Thyroid gland (tissue), 4 donors: ENCODE measurements at regions not wholly inside any gene's neighbourhood (a gene's known extent, or its start where the extent isn't known, plus 50 kb on each side); places are given as distances from the start of the nearest gene placed in this dataset.

Experiments used
- DNase-seq, 2 donors: peaks; one replicate each; pipeline ENCODE4 v3.0.0-alpha.2; 2019
- H3K27ac ChIP-seq, 3 donors: fragments of 200-600 bp; sonication (generic); 1 replicate in 2 of 3; 2 replicates in 1 of 3; pipeline ENCODE4 v1.5.1; 2016 to 2019; ENCODE audit warnings: mild to moderate bottlenecking in 1 of 3, moderate library complexity in 1 of 3
- H3K27me3 ChIP-seq: fragments of 200-600 bp; sonication (generic); one replicate; pipeline ENCODE4 v1.5.1; 2019
- H3K36me3 ChIP-seq, 2 donors: fragments of 200-600 bp; sonication (generic); one replicate each; pipeline ENCODE4 v1.5.1; 2016 to 2019
- H3K4me1 ChIP-seq, 2 donors: fragments of 200-600 bp; sonication (generic); one replicate each; pipeline ENCODE4 v1.5.1; 2017 to 2019
- H3K4me3 ChIP-seq, 3 donors: fragments of 200-600 bp; sonication (generic); replicated peaks in 1 of 3; 1 replicate in 2 of 3; 2 replicates in 1 of 3; pipeline ENCODE4 v1.5.1; 2016; ENCODE audit warnings: mild to moderate bottlenecking in 1 of 3
- H3K9me3 ChIP-seq: fragments of 200-600 bp; sonication (generic); one replicate; pipeline ENCODE4 v1.5.1; 2017
- POLR2A ChIP-seq, 2 donors: fragments of 450-650 bp; IDR thresholded peaks; one replicate each; pipeline ENCODE4 v1.6.1; 2017; ENCODE audit warnings: antibody characterized with exemption in 2 of 2, mild to moderate bottlenecking in 2 of 2, moderate library complexity in 1 of 2
- WGBS, 2 donors: methylation state at CpG; one replicate each; pipeline ENCODE4 v1.1.5; 2017; 5-methylcytosine and 5-hydroxymethylcytosine counted together
- intact Hi-C: fragments of 100-400 bp; cut with DNase I; formaldehyde crosslinking; loops from one replicate; pipeline ENCODE4 v1.15.1; 2023
- TF ChIP-seq, protein P1 (sequence below), 6 experiments: fragments of 200-600 bp in 3 of 6; fragments of 450-650 bp in 3 of 6; sonication (generic) in 3 of 6; IDR thresholded peaks; one replicate each; pipeline ENCODE4 v1.5.1; 2016 to 2019; ENCODE audit warnings: antibody characterized with exemption in 6 of 6, mild to moderate bottlenecking in 2 of 6, inconsistent platforms in 1 of 6, moderate library complexity in 1 of 6

DNA sequence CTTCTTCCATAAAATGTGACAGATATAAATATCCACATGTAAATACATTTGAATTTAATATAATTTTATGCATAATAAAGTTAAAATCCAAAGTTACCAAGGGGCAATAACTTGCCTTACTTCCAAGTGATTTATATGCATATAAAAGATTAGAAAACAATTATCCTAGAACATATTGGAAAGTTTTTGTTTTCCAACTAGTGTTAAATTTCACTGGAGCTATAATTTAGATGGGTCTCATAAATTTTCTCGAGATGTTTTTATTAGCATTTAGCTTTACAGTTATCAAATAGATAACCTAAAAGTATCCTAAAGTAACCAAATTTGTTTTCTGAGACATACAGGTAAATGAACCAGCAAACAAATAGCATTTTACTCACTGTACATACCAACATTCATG lies 225.3 kb downstream of the SPRY2 start:
- Histone ChIP-seq H3K9me3 (no peaks in the 10 kb centered on the region), H3K27ac (no peak overlapping the region), H3K4me3 (no peak overlapping the region), H3K4me1 (no peaks in the 10 kb centered on the region), H3K27me3 (no peaks in the 10 kb centered on the region), H3K36me3 (no peaks in the 10 kb centered on the region)
- intact Hi-C loops: no loop called here
- no peak for DNase-seq
- TF ChIP-seq, protein P1, sequence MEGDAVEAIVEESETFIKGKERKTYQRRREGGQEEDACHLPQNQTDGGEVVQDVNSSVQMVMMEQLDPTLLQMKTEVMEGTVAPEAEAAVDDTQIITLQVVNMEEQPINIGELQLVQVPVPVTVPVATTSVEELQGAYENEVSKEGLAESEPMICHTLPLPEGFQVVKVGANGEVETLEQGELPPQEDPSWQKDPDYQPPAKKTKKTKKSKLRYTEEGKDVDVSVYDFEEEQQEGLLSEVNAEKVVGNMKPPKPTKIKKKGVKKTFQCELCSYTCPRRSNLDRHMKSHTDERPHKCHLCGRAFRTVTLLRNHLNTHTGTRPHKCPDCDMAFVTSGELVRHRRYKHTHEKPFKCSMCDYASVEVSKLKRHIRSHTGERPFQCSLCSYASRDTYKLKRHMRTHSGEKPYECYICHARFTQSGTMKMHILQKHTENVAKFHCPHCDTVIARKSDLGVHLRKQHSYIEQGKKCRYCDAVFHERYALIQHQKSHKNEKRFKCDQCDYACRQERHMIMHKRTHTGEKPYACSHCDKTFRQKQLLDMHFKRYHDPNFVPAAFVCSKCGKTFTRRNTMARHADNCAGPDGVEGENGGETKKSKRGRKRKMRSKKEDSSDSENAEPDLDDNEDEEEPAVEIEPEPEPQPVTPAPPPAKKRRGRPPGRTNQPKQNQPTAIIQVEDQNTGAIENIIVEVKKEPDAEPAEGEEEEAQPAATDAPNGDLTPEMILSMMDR (IDR thresholded peaks at IDR 0.05): no peak
- no peak for TF ChIP-seq POLR2A (IDR thresholded peaks at IDR 0.05)
- WGBS, 2 donors: 89 to 94% methylated on average over 1 of the region's 1 CpG

DNA sequence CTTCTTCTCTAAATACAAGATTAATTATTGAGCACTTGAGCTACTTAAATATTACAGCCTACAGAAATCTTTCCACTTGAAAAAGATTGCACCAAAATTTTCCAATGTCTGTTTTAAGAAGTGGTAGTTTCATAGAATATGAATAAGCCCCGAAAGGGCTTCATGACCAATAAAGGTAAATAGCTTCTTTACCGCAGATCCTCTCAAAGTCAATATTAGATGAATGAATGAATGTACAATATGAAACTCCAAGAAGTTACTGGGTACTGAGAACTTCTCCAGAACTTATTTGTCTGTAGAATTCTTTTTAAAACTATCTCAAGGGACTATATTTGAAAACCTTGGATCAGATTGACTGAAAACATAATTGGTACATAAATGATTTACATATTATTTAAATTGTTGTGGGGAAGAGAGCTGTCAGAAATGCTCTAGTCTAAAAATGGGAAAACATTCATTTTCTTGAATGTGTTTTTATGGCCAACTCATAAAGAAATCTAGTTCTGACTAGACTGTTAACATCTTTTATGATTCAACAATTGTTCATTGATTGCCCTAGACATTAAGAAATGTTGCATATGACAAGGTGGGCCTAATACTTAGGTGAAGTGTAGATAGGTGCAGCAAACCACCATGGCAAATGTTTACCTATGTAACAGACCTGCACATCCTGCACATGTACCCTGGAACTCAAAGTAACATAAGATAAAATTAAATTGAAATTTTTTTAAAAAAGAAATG lies 227.0 kb downstream of the SPRY2 start:
- intact Hi-C loops: no loop called here
- no peak for TF ChIP-seq POLR2A (IDR thresholded peaks at IDR 0.05)
- TF ChIP-seq, protein P1 (IDR thresholded peaks at IDR 0.05): no peak
- Histone ChIP-seq H3K4me3 (no peak overlapping the region), H3K27me3 (no peaks in the 10 kb centered on the region), H3K27ac (no peak overlapping the region), H3K4me1 (no peaks in the 10 kb centered on the region), H3K9me3 (no peaks in the 10 kb centered on the region), H3K36me3 (no peaks in the 10 kb centered on the region)
- WGBS, 2 donors: 94 to 95% methylated on average over 2 of the region's 2 CpGs
- DNase-seq: no peak

DNA sequence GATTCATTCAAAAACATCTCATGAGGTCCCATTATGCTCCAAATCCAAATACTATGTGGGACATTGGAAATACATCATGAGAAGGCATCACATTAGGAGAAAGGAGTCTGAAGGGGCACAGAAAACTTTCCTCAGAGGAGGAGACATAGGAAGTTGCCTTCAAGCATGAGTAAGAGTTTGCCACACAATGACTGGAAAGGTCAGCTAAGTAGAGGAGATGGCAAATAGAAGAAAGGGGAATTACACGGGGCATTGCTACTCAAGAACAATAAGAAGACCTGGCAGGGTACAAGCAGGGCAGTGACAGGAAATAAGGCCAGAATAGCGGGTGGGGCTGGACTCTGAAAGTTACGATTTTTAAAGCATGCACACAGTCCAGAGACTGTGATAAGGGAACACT lies 231.6 kb downstream of the SPRY2 start:
- 65 to 78% methylated on average over 3 of the region's 3 CpGs for WGBS, 2 donors
- no peak overlapping the region for H3K4me3 ChIP-seq
- no peak for DNase-seq
- no peaks in the 10 kb centered on the region for H3K36me3 ChIP-seq
- H3K4me1 ChIP-seq: no peaks in the 10 kb centered on the region
- H3K27me3 ChIP-seq: no peaks in the 10 kb centered on the region
- no peaks in the 10 kb centered on the region for H3K9me3 ChIP-seq
- no peak for TF ChIP-seq POLR2A (IDR thresholded peaks at IDR 0.05)
- TF ChIP-seq, protein P1 (IDR thresholded peaks at IDR 0.05): no peak
- no peak overlapping the region for H3K27ac ChIP-seq
- intact Hi-C loops: no loop called here

DNA sequence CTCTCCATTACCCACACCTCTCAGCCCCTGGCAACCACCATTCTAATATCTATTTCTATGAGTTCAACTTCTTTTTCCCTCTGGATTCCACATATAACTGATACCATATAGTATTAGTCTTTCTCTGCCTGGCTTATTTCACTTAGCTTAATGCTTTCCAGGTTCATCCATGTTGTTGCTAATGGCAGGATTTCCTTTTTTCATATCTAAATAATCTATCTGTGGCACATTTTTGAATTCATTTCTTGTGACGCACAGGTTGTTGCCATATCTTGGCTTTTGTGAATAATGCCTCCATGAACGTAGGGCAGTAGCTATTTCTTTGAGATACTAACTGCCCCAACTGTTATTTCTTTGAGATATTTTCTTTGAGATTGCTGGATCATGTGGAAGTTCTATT lies 235.6 kb downstream of the SPRY2 start:
- Histone ChIP-seq H3K9me3 (no peaks in the 10 kb centered on the region), H3K27me3 (no peaks in the 10 kb centered on the region), H3K4me1 (no peaks in the 10 kb centered on the region), H3K36me3 (no peaks in the 10 kb centered on the region), H3K4me3 (no peak overlapping the region), H3K27ac (no peak overlapping the region)
- DNase-seq: no peak
- intact Hi-C loops: no loop called here
- 89 to 90% methylated on average over 2 of the region's 2 CpGs for WGBS, 2 donors
- TF ChIP-seq, protein P1 (IDR thresholded peaks at IDR 0.05): no peak
- no peak for TF ChIP-seq POLR2A (IDR thresholded peaks at IDR 0.05)

DNA sequence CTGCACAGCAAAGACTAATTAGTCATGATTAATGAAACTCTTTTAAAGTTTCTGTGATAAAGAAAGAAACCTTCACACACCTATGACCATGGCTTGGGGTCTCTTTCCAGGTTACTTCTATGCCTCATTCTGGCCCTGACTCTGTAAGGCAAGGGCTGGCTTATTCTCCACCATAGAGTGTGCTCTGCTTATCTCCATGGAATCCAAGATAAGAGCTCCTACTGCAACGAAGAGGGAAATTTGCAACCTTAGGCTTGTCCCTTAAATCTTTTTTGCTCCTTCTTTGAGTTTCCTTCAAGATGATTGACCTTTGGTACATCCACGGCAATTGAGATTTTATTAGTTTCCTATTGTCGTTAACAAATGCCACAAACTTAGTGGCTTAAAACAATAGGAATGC lies 239.9 kb downstream of the SPRY2 start:
- no peak for TF ChIP-seq POLR2A (IDR thresholded peaks at IDR 0.05)
- TF ChIP-seq, protein P1 (IDR thresholded peaks at IDR 0.05): no peak
- Histone ChIP-seq H3K36me3 (no peaks in the 10 kb centered on the region), H3K4me3 (no peak overlapping the region), H3K9me3 (no peaks in the 10 kb centered on the region), H3K4me1 (no peaks in the 10 kb centered on the region), H3K27ac (no peak overlapping the region), H3K27me3 (no peaks in the 10 kb centered on the region)
- intact Hi-C loops: no loop called here
- DNase-seq: no peak
- 59 to 65% methylated on average over 3 of the region's 3 CpGs for whole genome bisulfite sequencing, 2 donors
